ENCODE measurements at regions not wholly inside any gene's neighbourhood (a gene's known extent, or its start where the extent isn't known, plus 50 kb on each side); places are given as distances from the start of the nearest gene placed in this dataset.

DNA sequence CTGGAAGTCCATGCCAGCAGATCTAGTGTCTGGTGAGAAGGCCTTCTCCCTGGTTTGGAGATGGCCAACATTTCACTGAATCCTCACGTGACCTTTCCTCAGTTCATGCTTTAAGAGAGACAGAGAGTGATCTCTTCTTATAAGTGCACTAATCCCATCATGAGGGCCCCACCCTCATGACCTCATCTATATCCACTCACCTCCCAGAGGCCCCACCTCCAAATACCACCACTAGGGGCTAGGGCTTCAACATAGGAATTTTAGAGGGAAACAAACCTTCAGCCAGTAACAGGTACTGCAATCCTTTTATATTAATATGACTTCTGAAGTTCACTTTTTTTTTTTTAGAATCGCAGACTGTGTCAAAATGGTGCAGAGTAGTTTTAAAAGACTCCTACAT is 496.9 kb upstream of the ADAMTS16 start:
- DNase-seq (ENCODE audit: low read depth in 1 of 2, low spot score in 1 of 2) (no peak), FAIRE-seq (no peak), ATAC-seq (no peak)
- WGBS (ENCODE audit: missing lambda C conversion rate): 13% methylated on average over 2 of the region's 2 CpGs
- Histone ChIP-seq H3K27ac (no peak overlapping the region), H3K9me3 (no peaks in the 10 kb centered on the region), H3K4me2 (no peak overlapping the region), H3K4me1 (no peaks in the 10 kb centered on the region), H3K4me3 (no peak overlapping the region)
- POLR2A ChIA-PET: no interaction called here
- TF ChIP-seq RNF2 (IDR thresholded peaks at IDR 0.05; ENCODE audit: borderline replicate concordance, low read depth): no peak
- TF ChIP-seq FOSL2 (IDR thresholded peaks at IDR 0.05): no peak
- TF ChIP-seq FOSL2 (CRISPR knock-in tag; IDR thresholded peaks at IDR 0.05): no peak
- TF ChIP-seq CBX2 (IDR thresholded peaks at IDR 0.05; ENCODE audit: borderline replicate concordance, low read depth): no peak
- no peak for TF ChIP-seq ZFP36 (IDR thresholded peaks at IDR 0.05; ENCODE audit: borderline replicate concordance, partially characterized antibody)
- TF ChIP-seq SREBF2 (IDR thresholded peaks at IDR 0.05): no peak
- CTCF ChIA-PET: no interaction called here

DNA sequence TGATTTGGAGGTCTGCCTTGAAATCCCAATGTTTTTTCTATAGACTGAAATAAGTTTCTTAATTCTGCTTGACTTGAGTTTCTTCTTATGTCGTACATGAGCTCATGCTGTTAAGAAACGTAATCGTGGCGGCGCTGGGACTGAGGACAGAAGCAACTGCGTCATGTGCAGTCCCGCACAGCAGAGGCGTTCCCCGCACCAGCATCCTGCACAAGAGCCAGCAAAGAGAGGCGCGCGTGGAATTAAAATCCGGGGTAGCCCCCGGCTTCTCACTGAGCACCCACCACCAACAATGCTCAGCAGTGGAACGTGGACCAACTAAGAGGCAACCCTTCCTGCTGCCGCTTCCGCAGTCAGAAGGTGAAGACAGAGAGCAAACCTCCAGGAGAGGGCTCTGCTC is 496.2 kb upstream of the ADAMTS16 start:
- Histone ChIP-seq H3K4me1 (no peaks in the 10 kb centered on the region), H3K4me3 (no peak overlapping the region), H3K27ac (no peak overlapping the region), H3K4me2 (no peak overlapping the region), H3K9me3 (no peaks in the 10 kb centered on the region)
- TF ChIP-seq CHD2 (IDR thresholded peaks at IDR 0.05; ENCODE audit: low read length, partially characterized antibody): no peak
- no peak for TF ChIP-seq ATOH8 (CRISPR knock-in tag; IDR thresholded peaks at IDR 0.05; ENCODE audit: low read depth)
- no peak for TF ChIP-seq POLR2AphosphoS2 (conservative IDR thresholded peaks at IDR 0.05; ENCODE audit: low read length)
- no peak for TF ChIP-seq NR3C1 (IDR thresholded peaks at IDR 0.05)
- no peak for TF ChIP-seq FOXS1 (CRISPR knock-in tag; IDR thresholded peaks at IDR 0.05)
- no peak for TF ChIP-seq USF2 (IDR thresholded peaks at IDR 0.05)
- TF ChIP-seq FOSL2 (IDR thresholded peaks at IDR 0.05): no peak
- no peak for TF ChIP-seq FOSL2 (CRISPR knock-in tag; IDR thresholded peaks at IDR 0.05)
- no peak for TF ChIP-seq GATA3 (IDR thresholded peaks at IDR 0.05; ENCODE audit: borderline replicate concordance)
- no peak for TF ChIP-seq MAZ (IDR thresholded peaks at IDR 0.05; ENCODE audit: borderline replicate concordance, low read depth, low read length)
- no peak for TF ChIP-seq HOXA7 (CRISPR knock-in tag; IDR thresholded peaks at IDR 0.05)
- TF ChIP-seq EHF (CRISPR knock-in tag; IDR thresholded peaks at IDR 0.05): no peak
- no peak for TF ChIP-seq CBX2 (IDR thresholded peaks at IDR 0.05; ENCODE audit: borderline replicate concordance, low read depth)
- TF ChIP-seq TP53 (CRISPR knock-in tag; IDR thresholded peaks at IDR 0.05): no peak
- TF ChIP-seq MAX (IDR thresholded peaks at IDR 0.05): no peak
- TF ChIP-seq EP300 (IDR thresholded peaks at IDR 0.05): no peak
- TF ChIP-seq HES2 (IDR thresholded peaks at IDR 0.05): no peak
- no peak for TF ChIP-seq CHD4 (IDR thresholded peaks at IDR 0.05; ENCODE audit: borderline replicate concordance)
- TF ChIP-seq PBX3 (IDR thresholded peaks at IDR 0.05): no peak
- no peak for TF ChIP-seq KDM1A (IDR thresholded peaks at IDR 0.05; ENCODE audit: low read depth)
- ChIA-PET CTCF (no interaction called here), POLR2A (no interaction called here)
- 40% methylated on average over 13 of the region's 17 CpGs for WGBS (ENCODE audit: missing lambda C conversion rate)
- DNase-seq (ENCODE audit: low read depth in 1 of 2, low spot score in 1 of 2) (no peak), FAIRE-seq (no peak), ATAC-seq (no peak)
